ENCODE measurements at regions not wholly inside any gene's neighbourhood (a gene's known extent, or its start where the extent isn't known, plus 50 kb on each side); places are given as distances from the start of the nearest gene placed in this dataset.

DNA sequence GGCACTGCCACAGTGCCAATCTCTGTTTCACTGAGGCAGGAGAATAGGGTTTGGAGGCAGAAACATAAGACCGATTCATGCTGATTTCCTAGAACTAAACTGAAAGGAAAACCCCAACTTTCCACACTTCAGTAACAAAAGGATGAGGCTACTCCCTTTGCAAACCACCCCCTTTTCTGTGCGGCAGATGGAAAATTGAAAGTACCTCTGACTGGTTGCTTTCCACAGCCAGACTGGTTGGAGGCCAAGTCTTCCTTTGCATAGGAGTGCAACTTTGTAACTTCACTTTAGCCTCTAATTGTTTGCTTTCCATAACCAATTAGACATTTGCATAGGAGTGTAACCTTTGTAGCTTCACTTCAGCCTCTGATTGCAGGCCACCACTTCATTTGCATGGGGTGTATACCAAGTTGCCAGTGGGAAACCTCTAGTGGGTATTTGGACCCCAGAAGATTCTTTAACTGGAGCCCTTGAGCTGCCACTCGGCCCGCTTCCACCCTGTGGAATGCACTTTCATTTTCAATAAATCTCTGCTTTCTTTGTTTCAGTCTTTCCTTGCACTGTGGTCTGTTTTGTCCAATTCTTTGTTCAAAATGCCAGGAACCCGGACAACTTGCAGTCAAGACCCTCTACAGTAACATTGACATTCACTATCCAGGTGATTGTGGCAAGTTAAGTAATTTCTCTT, 252.0 kb downstream of the UTP18 start:
- no peak overlapping the region for H3K4me3 ChIP-seq
- TF ChIP-seq, protein P1, sequence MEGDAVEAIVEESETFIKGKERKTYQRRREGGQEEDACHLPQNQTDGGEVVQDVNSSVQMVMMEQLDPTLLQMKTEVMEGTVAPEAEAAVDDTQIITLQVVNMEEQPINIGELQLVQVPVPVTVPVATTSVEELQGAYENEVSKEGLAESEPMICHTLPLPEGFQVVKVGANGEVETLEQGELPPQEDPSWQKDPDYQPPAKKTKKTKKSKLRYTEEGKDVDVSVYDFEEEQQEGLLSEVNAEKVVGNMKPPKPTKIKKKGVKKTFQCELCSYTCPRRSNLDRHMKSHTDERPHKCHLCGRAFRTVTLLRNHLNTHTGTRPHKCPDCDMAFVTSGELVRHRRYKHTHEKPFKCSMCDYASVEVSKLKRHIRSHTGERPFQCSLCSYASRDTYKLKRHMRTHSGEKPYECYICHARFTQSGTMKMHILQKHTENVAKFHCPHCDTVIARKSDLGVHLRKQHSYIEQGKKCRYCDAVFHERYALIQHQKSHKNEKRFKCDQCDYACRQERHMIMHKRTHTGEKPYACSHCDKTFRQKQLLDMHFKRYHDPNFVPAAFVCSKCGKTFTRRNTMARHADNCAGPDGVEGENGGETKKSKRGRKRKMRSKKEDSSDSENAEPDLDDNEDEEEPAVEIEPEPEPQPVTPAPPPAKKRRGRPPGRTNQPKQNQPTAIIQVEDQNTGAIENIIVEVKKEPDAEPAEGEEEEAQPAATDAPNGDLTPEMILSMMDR (IDR thresholded peaks at IDR 0.05) = no peak
- ATAC-seq = no peak
- intact Hi-C loops (cut with DNase I, micrococcal nuclease) = no loop called here
- H3K36me3 ChIP-seq (ENCODE audit: low read depth) = no peaks in the 10 kb centered on the region
- no peaks in the 10 kb centered on the region for H3K4me1 ChIP-seq (ENCODE audit: low read depth)
- no peak for DNase-seq
- H3K9me3 ChIP-seq = no peaks in the 10 kb centered on the region

DNA sequence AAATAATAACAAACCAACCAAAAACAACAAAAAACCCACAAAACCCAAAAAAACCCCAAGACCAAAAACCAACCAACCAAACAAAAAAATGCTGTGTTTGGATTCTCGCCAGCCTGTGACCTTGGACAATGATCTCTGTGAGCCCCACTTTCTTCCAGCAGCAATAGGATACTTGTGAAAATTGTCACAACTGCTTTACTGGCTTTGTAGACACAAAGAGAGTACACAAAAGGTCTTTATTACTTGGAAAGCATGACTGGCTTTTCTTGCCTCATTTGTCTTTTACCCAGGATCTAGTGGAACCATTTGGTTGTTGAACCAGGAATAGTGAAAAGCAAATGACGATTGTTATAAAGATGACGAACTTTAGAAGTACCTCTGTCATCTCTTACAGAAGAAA, 256.6 kb downstream of the UTP18 start:
- TF ChIP-seq, protein P1 (IDR thresholded peaks at IDR 0.05) = no peak
- intact Hi-C loops (cut with DNase I, micrococcal nuclease) = no loop called here

DNA sequence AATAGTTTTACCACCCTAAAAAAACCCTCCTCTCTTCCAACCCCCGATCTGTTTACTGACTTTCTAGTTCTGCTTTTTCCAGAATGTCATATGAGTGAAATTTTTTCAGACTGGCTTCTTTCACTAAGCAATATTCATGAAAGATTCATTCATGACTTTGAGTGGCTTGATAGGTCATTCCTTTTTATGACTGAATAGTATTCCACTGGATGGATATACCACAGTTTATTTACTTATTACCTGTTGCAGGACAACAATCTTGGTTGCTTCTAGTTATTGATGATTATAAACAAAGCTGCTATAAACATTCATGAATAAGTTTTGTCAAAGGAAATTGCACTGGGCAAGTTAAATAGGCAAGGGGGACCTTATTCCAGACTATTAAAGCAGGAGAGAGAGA, 264.2 kb downstream of the UTP18 start:
- intact Hi-C loops (cut with DNase I, micrococcal nuclease) = no loop called here
- H3K9me3 ChIP-seq = no peaks in the 10 kb centered on the region

More for the DNA sequence above, 256.6 kb downstream of the UTP18 start:
- no peak overlapping the region for H3K4me3 ChIP-seq
- no peaks in the 10 kb centered on the region for H3K36me3 ChIP-seq (ENCODE audit: low read depth)
- no peak for DNase-seq
- no peak for ATAC-seq
- no peaks in the 10 kb centered on the region for H3K4me1 ChIP-seq (ENCODE audit: low read depth)
- no peaks in the 10 kb centered on the region for H3K9me3 ChIP-seq

DNA sequence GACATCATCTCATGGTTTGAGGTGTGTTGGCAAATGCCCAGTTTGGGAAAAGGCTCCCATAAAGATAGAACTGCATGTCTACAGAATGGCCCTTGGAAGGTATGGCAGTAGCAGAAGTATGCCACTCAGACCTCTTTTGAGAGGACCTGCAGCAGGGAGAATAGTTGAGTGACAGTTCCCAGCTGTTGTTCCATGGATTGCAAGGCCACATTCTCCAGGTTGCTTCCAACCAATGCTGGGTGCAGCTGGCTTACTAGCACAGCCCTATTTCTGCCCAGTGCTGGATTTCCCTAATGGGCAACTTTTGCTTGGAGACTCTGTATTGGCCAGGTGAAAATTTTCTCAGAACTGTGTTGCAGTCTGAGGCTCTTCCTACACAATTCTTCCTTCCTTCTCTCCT, 266.2 kb downstream of the UTP18 start:
- Histone ChIP-seq H3K9me3 (no peaks in the 10 kb centered on the region), H3K4me1 (ENCODE audit: low read depth) (no peaks in the 10 kb centered on the region), H3K4me3 (no peak overlapping the region), H3K36me3 (ENCODE audit: low read depth) (no peaks in the 10 kb centered on the region)
- intact Hi-C loops (cut with DNase I, micrococcal nuclease) = no loop called here
- DNase-seq = no peak
- TF ChIP-seq, protein P1 (IDR thresholded peaks at IDR 0.05) = no peak
- ATAC-seq = no peak

More for the DNA sequence above, 264.2 kb downstream of the UTP18 start:
- ATAC-seq (no peak), DNase-seq (no peak)
- TF ChIP-seq, protein P1 (IDR thresholded peaks at IDR 0.05) = no peak
- Histone ChIP-seq H3K36me3 (ENCODE audit: low read depth) (no peaks in the 10 kb centered on the region), H3K4me1 (ENCODE audit: low read depth) (no peaks in the 10 kb centered on the region), H3K4me3 (no peak overlapping the region)

DNA sequence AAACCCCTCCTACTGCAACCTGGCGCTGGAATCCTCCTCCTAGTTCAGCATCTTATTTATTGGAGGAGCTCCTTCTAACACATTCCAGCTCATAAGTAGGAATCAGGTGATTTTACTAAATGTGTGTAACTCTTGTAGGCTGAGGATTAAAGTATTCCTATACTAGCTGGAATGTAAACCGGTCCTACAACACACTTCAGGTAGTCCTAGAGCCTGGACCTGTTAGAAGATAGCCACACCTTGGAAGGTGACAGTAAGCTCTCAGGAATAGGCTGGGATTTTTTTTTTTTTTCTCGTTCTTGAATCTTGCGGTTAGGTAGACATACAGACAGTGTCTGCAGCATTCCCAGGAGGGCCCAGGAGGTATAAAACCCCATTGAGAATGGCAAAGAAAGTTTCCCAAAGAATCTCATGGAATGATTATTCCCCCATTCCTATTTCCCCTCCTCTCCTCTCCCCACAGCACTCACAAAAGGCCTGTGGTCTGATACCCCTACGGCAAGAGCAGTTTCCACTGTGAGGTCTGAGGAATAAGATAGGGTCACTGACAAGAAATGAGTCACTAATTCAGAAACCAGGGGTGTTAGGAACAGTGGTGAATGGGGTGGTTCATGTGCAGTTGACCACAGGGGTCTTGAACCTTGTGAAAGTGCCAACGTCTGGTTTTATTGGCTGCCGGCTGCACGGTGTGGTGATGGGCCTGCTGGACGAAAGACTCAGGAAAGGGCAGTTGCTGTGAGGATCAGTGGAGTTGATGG, 267.1 kb downstream of the UTP18 start:
- no peak for DNase-seq
- no peak for ATAC-seq
- H3K4me1 ChIP-seq (ENCODE audit: low read depth) = no peaks in the 10 kb centered on the region
- H3K36me3 ChIP-seq (ENCODE audit: low read depth) = no peaks in the 10 kb centered on the region
- intact Hi-C loops (cut with DNase I, micrococcal nuclease) = no loop called here
- no peak overlapping the region for H3K4me3 ChIP-seq
- TF ChIP-seq, protein P1 (IDR thresholded peaks at IDR 0.05) = no peak
- H3K9me3 ChIP-seq = no peaks in the 10 kb centered on the region
